ENCODE measurements at regions not wholly inside any gene's neighbourhood (a gene's known extent, or its start where the extent isn't known, plus 50 kb on each side); places are given as distances from the start of the nearest gene placed in this dataset.

- H3K27ac ChIP-seq (ENCODE audit: control insufficient read depth, insufficient read depth), result no peak overlapping the region
- no peak for DNase-seq (ENCODE audit: low read depth, low spot score)
- H4K20me1 ChIP-seq (ENCODE audit: control insufficient read depth, insufficient read depth), result no peaks in the 10 kb centered on the region
- no peaks in the 10 kb centered on the region for H3K36me3 ChIP-seq (ENCODE audit: control insufficient read depth in 2 of 2, insufficient read depth in 2 of 2, low read length in 1 of 2)
- ChIA-PET RAD21 (ENCODE audit: unreplicated experiment) (no interaction called here), CTCF (no interaction called here), SMC1A (ENCODE audit: uncharacterized antibody, unreplicated experiment) (no interaction called here), POLR2A (no interaction called here)
- in situ Hi-C loops (cut with MboI), result no loop called here
- TF ChIP-seq NFYB (IDR thresholded peaks at IDR 0.05; ENCODE audit: insufficient read depth, low read depth, low read length), result no peak
- no peak for TF ChIP-seq ZNF384 (IDR thresholded peaks at IDR 0.05; ENCODE audit: borderline replicate concordance, low read depth, low read length)
- TF ChIP-seq KDM1A (IDR thresholded peaks at IDR 0.05; ENCODE audit: borderline replicate concordance), result no peak
- no peak for TF ChIP-seq SKIL (IDR thresholded peaks at IDR 0.05; ENCODE audit: low read depth, poor library complexity, severe bottlenecking)
- TF ChIP-seq ZNF622 (IDR thresholded peaks at IDR 0.05), result no peak
- TF ChIP-seq SIX5 (IDR thresholded peaks at IDR 0.05; ENCODE audit: low read depth, low read length, severe bottlenecking), result no peak
- no peak for TF ChIP-seq ZNF24 (IDR thresholded peaks at IDR 0.05)
- TF ChIP-seq DPF2 (IDR thresholded peaks at IDR 0.05), result no peak
- H3K4me2 ChIP-seq (ENCODE audit: control insufficient read depth, insufficient read depth), result no peak overlapping the region
- no peak overlapping the region for H3K9ac ChIP-seq (ENCODE audit: control insufficient read depth, insufficient read depth, low read length)
- no peak for ATAC-seq
- H3K27me3 ChIP-seq (replicated peaks in 1 of 2; ENCODE audit: control insufficient read depth in 2 of 2, insufficient read depth in 2 of 2, low read length in 1 of 2), result no peaks in the 10 kb centered on the region; a peak in 2 of 4 replicates
- H3K9me3 ChIP-seq (replicated peaks; ENCODE audit: control insufficient read depth, insufficient read depth, low read length), result no peaks in the 10 kb centered on the region
- no peak overlapping the region for H2AFZ ChIP-seq (ENCODE audit: control insufficient read depth, low read depth, low read length)
- 26% methylated on average over 7 of the region's 7 CpGs for WGBS (ENCODE audit: insufficient coverage, insufficient replicate concordance, low lambda C conversion rate, missing lambda C conversion rate)
- FAIRE-seq, result no peak
- no peaks in the 10 kb centered on the region for H3K79me2 ChIP-seq (ENCODE audit: control insufficient read depth, insufficient read depth, low read length)
- no TSS peak for BruUV-seq (replicated peaks)
- no peak overlapping the region for H3K4me3 ChIP-seq
- H3K4me1 ChIP-seq (ENCODE audit: control insufficient read depth, insufficient read depth, low read length), result no peaks in the 10 kb centered on the region
- intact Hi-C loops (cut with micrococcal nuclease; ENCODE audit: unreplicated experiment), result no loop called here
Measured at GRCh38 chr7:26457696-26458327, 166.2 kb downstream of the SNX10 start.

All from GM12878 (cell line).